H4 (cell line): ENCODE measurements at regions not wholly inside any gene's neighbourhood (a gene's known extent, or its start where the extent isn't known, plus 50 kb on each side); places are given as distances from the start of the nearest gene placed in this dataset.

ENCODE experiments used
- DNase-seq: peaks from one replicate; pipeline ENCODE4 v3.0.0-alpha.2; 2015; ENCODE audit warnings: low spot score

DNA sequence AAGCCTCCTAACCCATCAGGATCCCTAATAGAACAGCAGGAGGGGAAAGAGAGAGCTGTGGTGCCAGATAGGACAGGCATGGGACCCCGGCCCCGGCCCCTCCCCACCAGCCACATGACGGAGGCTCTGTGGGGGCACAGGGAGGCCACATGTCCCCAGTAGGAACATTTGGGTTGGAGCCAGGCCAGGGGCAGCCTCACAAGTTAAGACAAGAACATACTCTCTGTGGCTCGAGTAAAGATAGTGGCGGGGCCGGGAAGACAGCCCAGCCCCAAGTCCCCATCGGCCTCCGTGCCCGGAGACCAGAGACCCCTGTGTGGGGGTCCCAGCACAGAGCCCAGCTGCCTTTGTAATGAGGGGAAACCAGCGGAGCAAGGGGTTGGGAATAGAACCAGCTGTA lies 78.6 kb upstream of the GALNT9 start:
- no peak for DNase-seq

DNA sequence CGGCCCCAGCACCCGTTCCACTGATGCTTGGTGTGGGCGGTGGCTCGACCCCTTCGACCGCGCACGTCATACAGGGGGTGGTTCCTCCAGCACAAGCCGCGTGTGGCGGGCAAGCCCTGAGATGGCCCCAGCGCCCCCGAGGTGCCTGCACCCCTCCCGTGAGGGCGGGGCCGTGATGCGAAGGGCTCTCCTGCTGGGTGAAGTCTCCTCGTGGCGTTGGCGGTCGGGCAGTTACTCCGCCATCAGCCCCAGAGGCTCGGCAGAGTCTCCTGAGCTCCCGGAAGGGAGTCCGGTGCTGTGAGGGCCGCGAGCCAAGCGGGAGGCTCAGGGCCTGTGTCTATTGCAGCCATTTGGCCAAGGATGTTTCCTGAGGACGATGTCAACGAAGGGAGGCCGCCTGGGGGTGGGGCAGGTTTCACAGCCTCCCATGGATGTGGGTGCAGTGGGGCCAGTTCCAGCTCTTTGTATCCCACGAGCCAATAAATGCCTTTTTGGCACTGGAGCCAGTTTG lies 78.1 kb upstream of the GALNT9 start:
- no peak for DNase-seq

DNA sequence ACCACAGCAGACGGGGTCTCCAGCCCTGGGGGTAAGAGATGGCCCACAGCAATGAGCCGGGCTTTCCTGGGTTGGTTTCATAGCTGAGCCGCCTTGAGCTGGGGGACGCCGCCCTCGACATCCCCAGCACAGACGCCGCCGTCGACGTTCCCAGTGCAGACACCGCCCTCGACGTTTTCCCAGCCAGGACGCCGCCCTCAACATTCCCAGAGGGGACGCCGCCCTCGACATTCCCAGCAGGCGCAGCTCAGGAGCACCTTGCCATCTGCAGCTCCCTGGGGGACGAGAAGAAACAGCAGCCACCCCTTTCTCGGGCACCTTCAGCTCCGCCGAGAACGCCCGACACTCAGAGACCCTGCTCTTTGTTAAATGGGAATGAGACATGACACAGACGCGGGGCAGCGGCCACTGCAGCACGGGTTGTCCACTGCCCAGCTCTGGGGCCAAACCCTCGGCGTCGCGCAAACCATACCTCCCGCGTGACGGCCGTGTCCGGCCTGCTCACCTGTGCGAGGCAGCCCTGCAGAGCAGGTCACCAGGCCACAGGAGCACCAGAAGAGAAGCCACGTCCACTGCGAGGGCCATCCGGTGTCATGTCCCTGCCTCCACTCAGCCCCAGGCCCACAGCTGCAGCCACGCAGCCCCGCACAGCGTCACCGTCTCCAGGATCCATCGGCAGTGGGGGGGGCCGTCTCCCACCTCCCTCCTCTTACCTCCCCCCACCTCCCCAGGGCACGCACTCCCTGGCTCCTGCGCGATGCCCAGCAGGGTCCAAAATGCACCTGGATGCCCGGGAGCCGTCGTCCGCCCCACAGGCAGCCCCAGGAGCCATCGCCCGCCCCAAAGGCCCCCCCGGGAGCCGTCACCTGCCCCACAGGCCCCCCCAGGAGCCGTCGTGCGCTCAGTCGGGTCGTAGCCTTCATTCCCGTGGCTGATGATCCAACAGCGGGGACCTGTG lies 77.4 kb upstream of the GALNT9 start:
- no peak for DNase-seq

DNA sequence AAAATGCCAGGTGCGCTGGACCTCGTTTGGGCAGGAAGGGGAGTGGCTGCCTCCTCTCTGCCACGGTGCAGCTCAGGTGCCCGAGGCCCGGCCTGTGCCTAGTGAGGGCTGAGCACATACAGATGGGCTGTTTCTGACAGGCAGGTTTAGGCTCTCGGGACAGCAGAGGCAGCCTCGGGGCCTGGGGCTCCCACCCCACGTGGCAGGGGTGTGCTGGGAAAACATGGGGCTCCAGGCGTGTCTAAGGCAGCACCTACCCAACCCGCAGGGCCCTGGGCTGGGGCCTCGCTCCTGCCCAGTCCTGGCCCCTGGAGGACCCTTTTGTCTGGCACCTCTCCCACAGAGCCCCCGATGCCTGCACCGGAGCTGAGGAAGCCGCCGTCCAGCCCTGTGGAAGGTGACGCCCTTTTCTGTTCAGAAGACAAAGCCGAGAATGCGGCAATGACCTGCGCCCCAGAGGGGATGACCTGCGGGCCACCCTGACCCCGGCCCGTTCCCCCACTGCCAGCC lies 76.4 kb upstream of the GALNT9 start:
- DNase-seq = no peak

DNA sequence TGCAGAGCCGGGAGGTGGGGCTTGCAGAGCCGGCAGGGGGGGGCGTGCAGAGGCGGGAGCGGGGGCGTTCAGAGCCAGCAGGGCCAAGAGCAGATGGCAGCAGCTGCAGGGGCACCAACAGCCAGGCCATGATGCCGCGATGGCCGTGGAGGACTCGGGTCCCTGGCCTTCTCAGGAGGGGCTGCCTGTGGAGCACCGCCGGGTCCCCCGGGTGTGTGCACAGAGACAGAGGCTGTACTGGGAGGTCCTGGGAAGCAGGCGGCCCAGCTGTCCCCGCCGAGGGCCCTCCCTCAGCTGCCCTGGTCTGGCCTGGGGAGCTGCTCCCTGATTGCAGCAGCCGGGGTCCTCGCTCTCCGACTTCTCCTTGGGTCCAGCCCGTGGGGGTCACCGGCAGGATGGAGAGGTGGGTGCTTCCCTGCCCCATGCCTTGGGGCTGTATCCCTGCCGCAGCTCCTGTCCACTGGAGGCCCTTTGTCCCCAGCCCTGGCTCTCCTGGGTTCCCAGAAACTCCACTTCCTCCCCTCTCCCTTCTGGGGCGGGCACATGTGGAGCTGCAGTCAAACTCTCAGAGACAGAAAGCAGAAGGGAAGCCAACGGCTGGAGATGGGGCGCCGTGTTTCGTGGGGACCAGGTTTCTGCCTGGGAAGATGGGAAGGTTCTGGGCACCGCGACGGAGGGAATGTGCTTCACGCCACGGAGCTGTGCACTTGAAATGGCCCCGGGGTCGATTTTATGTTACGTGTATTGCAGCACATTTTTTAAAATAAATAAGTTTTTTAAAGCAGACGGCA lies 75.8 kb upstream of the GALNT9 start:
- DNase-seq = no peak

DNA sequence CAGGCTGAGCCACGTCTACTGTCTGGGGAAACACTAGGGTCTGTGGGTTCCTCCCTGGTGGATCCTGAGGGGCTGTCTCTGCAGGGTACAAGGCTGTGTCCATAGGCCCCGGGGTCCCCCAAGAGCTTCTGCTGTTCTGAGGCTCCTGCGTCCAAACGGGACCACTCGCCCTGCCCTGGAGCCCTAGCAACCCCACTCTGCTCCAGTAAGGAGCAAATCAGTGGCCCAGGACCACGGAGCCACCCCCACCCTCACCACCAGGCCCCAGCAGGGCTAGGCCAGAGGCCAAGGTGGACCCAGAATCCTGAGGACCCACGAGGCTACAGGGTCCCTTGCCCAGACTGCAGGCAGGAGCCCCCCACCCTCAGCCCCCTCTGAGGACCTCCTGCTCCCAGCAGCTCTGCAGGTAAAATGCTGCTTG lies 75.1 kb upstream of the GALNT9 start:
- DNase-seq = no peak

DNA sequence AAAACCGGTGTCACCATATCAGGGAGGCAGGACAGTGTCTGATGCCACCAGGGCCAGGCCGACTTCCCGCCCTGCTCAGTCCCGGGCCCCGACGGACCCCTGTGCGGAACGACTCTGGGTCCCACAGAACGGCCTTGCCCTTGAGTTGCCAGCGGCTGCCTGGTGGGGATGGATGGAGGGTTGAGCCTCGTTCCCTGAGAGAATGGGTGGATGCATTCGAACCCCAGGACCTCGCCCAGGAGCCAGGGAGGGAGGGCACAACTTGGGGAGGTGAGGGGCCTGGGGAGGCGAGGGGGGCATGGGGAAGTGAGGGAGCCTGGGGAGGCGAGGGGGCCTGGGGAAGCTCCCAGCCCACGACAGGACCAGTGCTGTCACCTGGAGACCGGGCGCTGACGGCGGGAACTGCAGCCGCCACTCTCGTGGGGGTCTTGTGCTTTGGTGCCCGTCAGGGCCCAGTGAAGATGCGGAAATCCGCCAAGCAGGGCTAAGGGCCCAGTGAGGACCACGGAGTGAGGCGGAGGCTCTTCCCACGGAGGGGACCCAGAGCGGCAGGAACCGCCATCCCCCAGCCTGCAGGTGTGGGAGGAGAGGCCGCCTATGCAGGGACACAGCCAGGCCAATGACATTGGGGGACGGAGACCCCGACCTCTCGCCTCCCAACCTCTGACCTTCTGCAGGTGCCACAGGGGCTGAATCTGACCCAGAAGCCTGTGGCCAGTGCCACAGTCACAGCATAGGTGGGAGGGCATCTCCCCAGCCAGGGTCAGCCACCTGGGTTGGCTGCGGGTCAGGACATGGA lies 74.4 kb upstream of the GALNT9 start:
- no peak for DNase-seq

DNA sequence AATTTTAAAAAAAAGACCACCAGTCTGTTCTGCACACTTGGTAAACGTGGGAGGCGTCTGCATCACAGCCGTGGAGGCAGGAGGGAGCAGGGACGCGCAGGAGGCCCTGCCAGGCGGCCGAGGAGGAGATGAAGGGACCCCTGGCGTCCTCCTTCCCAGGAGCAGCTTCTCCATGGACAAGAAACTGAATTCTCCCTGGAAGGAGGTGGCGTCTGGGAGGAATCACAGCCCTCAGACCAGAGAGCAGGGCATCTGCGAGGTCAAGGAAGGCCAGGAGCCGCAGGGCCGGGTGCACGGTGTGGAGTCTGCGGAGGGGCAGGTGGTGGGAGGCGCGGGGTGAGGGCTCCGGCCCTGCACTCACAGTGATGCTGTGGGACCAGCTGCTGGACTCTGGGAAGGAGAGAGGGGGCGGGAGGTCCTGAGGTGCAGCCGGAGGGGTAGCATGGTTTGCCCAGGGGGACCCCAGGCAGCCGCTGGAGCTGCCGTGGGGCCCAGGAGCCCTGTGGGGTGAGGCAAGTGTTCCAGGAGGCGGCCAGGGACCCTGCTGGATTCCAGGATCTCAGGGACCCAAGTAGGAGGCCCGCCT lies 73.5 kb upstream of the GALNT9 start:
- no peak for DNase-seq

DNA sequence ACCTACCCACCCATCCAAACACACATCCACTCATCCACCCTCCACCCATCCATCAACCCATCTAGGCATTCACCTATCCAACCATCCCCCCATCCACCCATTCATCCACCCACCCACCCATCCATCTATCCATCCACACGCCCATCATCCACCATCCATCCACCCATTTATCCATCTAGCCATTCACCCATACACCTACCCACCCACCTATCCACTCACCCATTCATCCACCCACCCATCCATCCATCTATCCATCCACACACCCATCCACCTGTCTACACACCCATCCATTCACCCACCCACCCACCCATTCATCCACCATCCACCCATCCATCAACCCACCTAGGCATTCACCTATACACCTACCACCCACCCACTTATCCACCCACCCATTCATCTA lies 72.6 kb upstream of the GALNT9 start:
- no peak for DNase-seq

DNA sequence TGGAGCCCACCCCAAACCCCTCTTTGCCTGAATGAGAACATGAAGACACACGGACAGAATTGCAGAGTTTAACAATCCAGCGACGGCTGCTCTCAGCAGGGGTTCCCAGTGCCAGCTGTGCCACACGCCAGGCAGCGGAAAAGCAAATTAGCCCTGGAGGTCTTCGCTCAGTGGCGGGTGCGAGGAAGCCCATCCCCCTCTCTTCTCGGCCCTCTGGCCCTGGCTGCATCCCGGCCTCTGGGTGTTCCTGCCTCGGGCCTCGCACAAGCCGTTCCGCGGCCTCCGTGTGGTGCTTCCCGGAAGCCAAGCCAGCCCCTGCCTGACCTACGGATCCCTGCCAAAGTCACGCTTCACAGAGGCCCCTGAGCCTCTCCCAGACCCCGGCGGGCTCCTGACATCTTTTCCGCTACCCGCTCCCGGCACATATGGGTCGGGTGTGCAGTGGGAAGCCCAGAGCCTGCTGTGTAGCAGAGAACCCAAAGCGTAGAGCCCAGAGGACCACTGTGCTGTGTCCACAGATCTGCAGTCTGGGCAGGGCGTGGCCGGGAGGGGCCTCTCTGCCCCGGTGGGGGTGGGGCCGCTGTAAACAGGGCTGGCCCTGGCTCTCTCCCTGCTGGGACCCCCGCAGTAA lies 70.7 kb upstream of the GALNT9 start:
- DNase-seq = no peak

DNA sequence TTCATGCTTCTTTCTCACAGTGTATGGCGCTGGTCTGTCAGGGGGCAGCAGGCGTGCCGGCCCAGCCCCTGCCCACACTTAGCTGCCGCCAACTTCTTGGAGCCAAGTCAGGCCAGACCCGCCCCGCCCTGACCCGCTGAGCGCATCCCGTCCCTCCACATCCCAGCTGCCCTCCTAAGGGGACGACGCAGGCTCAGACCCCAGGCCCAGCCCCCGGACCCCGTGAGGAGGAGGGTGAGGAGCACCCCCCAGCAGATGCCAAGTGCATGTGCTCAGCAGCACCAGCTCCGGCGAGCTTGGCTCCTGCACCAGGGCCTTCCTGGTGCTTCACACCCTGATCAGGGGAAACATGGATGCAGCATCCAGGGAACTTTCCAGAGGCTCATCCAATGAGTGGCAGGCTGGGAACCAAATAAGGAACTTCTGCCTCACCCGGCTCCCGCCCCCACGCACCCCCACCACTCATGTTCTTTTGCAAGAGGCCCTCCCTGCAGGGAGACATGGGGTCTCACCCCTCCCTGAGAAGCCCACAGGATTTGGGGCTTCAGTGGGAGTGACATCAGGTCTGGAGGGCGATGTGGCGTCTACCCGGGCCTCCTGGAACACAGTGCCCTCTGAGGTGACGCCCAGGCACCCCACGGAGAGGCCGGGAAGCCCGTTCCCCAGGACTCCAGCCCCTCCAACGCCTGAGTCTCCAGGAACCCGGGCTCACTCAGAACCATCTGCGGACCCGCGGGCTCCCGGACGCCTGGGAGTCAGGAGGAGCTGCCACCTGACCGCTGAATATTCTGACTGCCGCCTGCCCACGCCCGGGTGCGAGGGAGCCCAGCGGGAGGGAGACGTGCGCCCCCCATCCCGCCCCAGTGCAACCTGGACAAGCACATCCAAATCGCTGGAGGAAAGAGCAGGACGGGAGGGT lies 70.0 kb upstream of the GALNT9 start:
- DNase-seq = no peak

DNA sequence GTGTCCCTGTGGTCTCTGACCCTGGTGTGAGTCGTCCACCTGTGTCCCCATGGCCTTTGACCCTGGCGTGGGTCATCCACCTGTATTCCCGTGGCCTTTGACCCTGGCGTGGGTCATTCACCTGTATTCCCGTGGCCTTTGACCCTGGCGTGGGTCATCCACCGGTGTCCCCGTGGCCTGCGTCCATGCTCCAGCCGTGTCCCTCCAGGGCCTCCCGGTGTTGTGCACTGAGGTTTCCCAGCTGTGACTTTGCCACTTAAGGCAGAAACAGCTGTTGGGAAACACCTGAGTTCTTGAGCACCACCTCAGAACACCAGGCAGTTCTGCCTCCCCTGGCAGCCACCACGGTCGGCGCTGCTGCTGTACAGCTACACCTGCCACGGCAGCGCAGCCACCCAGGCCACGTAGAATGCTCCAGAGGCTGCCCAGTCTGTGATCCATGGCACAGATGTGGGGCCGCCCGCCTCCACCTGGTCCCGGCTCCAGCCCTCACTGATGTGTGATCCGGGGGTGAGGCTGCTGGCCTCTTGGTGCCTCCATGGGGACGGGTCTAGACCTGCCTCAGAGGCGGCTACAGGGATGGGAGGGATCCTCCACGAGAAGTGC lies 69.1 kb upstream of the GALNT9 start:
- no peak for DNase-seq

DNA sequence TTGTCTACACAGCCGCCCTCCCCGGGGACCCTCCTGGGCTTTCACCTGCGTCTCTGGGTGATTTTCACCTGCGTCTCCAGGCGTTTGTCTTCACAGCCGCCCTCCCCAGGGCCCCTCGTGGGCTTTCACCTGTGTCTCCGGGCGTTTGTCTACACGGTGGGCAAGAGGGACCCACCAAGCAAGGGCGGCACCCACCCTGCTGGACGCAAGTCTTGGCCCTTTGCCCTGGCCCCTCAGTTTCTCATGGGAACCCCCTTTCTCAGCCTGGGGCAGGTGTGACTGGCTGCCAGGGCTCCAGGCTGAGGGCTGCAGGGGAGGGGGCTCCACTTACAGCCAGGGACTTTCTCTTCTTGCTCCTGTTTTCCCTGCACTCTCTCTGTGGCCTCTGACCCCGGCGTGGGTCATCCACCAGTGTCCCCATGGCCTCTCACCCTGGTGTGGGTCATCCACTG lies 68.6 kb upstream of the GALNT9 start:
- DNase-seq = no peak

DNA sequence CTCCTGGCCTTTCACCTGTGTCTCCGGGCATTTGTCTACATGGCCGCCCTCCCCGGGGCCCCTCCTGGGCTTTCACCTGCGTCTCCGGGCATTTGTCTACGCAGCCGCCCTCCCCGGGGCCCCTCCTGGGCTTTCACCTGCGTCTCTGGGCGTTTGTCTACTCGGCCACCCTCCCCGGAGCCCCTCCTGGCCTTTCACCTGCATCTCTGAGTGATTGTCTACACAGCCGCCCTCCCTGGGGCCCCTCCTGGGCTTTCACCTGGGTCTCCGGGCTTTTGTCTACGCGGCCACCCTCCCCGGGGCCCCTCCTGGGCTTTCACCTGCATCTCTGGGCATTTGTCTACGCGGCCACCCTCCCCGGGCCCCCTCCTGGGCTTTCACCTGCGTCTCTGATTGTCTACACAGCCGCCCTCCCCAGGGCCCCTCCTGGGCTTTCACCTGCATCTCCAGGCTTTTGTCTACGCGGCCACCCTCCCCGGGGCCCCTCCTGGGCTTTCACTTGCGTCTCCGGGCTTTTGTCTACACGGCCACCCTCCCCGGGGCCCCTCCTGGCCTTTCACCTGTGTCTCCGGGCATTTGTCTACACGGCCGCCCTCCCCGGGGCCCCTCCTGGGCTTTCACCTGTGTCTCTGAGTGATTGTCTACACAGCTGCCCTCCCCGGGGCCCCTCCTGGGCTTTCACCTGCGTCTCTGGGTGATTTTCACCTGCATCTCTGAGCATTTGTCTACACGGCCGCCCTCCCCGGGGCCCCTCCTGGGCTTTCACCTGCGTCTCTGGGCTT lies 68.0 kb upstream of the GALNT9 start:
- no peak for DNase-seq

DNA sequence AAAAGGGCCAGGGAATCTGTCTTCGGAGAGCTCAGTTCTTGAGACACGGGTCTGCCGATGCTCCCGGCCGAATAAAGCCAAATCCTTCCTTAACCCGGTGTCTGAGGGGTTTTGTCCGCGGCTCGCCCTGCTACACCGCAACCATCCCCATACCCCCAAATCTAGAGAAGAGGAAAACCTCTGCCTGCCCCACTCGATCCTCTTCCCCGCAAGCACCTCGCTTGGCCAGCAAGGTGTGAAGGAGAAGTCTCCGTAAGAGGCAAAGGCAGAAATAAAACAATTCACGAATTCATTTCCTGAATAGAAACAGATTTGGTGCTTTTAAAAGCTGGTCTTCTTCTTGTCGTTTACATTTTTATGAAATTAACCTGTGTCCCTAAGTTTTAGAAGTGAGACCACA lies 67.3 kb upstream of the GALNT9 start:
- DNase-seq = no peak

DNA sequence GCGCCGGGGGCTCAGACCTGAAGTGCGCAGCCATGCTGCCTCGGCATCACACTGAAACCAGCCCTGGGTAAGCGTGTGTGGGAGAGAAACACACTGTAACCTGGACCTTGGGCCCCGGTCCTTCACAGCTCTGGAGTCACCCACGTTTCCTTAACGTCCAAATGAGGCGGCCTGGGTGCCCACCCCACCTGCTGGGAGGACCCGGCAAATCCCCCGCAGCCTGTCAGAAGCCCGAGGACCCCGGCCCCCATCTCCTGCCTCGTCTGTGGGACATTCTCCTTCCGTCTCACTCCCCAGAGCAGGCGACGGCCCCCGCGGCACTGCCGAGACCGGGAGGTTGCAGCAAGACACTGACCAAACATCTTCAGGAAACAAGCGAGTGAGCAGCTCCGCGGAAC lies 66.5 kb upstream of the GALNT9 start:
- no peak for DNase-seq

DNA sequence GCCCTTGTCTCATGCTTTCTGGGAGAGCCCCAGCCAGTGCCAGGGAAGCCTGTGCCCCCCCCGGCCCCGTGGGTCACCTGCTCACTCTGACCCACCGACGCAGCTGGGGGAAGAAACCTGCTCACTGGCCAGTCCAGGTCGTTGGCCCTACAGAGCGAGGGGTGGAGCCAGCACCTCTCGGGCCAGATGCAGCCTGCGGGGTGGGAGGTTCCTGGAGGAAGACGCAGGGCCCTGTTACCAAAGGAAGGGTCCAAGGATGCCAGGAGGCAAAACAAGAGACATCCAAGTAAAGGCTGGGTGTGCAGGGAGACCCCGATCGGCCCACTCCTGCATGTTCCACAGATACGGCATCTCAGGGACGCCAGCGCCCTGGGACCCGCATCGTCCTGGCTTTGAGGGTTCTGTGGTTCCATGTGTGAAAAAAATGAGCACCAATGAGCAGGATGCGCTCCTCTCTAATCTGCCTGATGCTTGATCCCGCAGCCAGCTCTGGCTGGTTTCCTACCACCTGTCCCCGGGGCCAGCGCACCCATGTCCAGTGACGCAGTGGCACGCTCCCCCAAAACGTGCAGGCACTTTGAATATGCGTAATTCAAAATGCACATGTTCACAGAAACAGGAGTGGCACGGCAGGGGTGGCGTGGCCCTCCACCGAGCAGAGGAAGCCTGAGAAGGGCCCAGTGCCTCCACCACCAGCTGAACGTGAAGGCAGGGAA lies 66.0 kb upstream of the GALNT9 start:
- no peak for DNase-seq
